Right forelimb (tissue), 1 donor: ENCODE measurements at regions not wholly inside any gene's neighbourhood (a gene's known extent, or its start where the extent isn't known, plus 50 kb on each side); places are given as distances from the start of the nearest gene placed in this dataset.

ENCODE experiments used
- DNase-seq: peaks from one replicate; pipeline ENCODE4 v3.0.0-alpha.2; 2018

DNA sequence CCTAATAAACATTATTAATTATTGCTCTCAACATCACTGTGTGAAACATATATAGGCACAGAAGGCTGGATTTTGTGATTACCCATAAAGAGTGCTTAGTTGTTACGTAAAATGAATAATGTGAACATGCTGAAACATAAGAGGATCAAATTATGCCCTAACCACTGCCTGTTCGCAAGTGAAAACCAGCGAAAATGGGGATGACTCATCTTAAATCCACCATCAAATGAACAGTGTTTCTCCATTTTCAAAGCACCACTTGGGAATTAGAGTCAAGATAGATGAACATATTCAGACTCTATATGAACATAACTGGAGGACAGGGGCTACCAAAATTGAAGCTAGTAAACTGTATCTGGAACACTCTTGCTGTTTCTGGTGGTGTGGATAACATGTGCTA, 386.2 kb downstream of the HHIPL2 start:
- DNase-seq: no peak

GRCh38 chr1:222157612-222158011, 390.3 kb downstream of the HHIPL2 start:
- no peak for DNase-seq

DNA sequence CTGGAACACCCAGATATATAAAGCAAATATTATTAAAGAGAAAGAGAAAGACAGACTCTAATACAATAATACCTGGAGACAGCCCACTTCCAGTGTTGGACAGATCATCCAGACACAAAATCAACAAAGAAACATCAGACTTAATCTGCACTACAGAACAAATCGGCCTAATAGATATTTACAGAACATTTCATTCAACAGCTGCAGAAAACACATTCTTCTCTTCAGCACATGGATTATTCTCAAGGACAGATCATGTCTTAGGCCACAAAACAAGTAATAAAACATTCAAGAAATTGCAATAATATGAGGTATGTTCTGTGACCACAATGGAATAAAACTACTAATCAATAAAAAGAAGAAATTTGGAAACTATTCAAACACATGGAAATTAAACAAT, 398.3 kb upstream of the DUSP10 start:
- DNase-seq: no peak

DNA sequence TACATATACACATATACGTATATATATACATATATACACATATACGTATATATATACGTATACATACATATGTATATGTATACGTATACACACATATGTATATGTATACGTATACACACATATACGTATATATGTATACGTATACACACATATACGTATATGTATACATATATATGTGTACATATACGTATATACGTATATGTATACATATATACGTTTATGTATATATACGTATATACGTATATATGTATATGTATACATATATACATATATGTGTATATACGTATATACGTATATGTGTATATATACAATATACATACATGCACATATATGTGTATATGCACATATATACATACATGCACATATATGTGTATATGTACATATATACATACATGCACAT, 396.2 kb upstream of the DUSP10 start:
- DNase-seq: no peak

DNA sequence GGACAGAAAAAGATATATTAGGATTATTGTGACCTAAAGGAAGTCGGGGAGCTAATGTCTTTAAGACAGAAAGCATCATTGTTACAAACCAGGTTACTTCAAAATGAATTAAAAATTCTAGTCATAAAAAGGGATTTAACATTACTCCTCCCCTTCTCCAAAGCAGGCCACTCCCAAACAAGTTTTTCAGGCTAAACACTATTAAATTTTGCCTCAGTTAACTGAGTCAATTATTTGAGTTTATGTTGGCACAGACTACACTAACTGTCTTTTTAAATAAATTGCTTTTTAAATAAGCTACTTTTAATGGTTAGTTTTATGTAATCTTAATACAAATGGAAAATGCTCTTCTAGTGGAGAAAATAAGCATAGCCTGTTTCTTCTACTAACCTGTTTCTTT, 395.0 kb upstream of the DUSP10 start:
- DNase-seq: no peak

DNA sequence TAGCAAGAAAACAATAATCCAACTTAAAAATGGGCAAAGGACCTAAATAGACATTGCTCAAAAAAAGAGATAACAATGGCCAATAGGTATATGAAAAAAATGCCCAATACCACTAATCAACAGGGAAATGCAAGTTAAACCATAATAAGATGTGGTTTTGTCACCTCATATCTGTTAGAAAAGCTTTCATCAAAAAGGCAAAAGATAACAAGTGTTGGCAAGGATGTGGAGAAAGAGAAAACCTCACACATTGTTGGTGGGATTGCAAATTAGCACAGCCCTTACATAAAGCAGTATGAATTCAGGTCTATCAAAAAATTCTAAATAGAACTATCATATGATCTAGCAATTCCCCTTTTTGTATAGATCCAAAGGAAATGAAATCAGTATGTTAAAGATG, 387.2 kb upstream of the DUSP10 start:
- no peak for DNase-seq

GRCh38 chr1:222127526-222128152, 385.8 kb upstream of the DUSP10 start:
- DNase-seq: no peak

- DNase-seq: no peak
Measured at GRCh38 chr1:222127096-222127495, 385.2 kb upstream of the DUSP10 start.

GRCh38 chr1:222126052-222126451, 384.2 kb upstream of the DUSP10 start:
- no peak for DNase-seq

DNA sequence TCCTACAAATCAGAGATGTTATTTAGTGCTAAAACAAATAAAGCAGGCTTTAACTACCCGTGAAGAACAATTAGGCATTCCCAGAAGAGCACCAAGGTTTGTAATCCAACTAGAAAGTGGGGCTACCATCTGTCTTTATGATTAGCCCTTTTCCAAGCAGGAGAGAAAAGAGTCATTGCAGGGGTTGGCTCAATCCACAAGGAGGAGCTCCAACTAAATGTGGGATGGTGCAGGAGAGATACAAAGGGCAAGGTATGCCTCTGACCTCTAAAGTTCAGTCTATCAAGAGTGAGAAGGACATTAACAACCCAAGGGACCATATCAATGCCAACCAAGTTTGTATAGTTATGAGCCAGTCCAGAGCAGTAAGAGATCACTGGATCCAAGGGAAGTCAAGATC, 382.7 kb upstream of the DUSP10 start:
- no peak for DNase-seq

GRCh38 chr1:222123111-222123510, 381.2 kb upstream of the DUSP10 start:
- DNase-seq: no peak

DNA sequence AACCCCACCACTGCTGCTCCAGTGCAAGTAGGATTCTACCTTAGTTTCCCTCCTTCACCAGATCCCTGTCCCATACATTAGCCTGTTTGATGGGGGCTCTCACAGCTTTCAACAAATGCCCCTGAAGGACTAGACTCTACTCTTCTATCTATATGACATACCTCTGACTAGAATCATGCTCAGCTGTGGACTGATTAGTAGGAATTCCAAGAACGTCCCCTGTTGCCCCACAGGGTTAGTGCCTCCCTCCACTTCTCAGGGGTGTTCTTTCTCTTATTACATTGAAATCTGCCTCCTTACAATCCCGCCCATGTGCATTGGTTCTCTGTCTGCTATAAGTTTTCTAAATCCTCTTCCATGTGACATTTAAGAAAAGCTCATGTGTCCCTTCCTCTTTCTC, 375.9 kb upstream of the DUSP10 start:
- no peak for DNase-seq

- DNase-seq: no peak
Measured at GRCh38 chr1:222114536-222115156, 372.8 kb upstream of the DUSP10 start.

- no peak for DNase-seq
Measured at GRCh38 chr1:222109836-222110235, 367.9 kb upstream of the DUSP10 start.

GRCh38 chr1:222107975-222108374, 366.1 kb upstream of the DUSP10 start:
- DNase-seq: no peak

DNA sequence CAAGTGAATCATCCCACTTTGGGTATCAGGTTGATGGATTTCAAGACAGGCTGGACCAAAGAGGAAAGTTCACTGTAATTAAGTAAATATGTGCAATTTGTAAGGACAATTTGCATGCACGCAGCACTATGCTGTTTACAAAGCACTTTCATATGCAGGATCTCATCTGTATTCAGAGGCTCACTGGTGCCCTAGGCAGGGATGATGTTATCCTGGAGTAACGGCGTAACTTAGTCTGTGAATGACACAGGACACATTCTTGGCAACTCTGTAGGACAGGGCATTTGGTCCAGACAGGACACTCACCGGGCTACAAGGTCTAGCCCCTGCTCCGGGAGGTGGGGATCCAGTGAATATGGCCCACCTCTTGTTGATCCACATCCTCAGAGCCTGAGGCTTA, 365.4 kb upstream of the DUSP10 start:
- DNase-seq: no peak

DNA sequence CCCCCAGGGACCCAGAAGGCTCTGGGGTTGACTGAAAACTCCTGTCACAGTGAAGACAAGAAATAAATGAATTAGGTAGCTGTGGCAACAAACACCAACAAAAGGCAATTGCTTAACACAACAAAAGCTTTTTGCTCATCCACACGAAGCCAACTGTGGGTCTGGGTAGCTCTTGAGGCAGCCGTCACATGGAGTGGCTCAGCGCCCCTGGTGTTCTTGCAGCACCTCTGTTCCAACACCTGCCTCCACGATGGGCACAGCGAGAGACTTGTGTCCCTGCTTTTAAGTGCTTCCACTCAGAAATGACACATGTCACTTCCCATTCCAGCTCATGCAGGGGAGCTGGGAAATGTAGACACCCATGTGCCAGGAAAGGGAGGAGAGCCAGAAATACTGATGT, 364.5 kb upstream of the DUSP10 start:
- DNase-seq: no peak

DNA sequence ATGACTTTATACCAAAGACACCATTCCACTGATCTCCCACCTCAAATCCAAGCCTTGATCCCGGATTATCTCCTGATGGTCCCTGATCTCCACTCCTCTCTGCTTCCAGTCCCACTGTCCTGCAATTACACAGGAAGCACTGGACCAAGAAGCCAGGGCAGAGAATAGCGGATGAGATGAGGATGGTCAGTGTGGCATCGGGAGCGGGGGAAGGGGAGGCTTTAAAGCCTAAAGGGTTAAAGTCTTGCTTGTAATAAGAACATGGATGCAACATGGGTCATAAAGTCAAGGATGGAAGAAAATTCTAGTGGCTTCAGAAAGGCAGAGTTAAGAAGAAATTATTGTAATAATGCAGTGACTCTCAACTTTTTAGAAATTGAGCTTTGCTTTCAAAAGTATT, 364.0 kb upstream of the DUSP10 start:
- DNase-seq: no peak

- no peak for DNase-seq
Measured at GRCh38 chr1:222105393-222105737, 363.5 kb upstream of the DUSP10 start.

DNA sequence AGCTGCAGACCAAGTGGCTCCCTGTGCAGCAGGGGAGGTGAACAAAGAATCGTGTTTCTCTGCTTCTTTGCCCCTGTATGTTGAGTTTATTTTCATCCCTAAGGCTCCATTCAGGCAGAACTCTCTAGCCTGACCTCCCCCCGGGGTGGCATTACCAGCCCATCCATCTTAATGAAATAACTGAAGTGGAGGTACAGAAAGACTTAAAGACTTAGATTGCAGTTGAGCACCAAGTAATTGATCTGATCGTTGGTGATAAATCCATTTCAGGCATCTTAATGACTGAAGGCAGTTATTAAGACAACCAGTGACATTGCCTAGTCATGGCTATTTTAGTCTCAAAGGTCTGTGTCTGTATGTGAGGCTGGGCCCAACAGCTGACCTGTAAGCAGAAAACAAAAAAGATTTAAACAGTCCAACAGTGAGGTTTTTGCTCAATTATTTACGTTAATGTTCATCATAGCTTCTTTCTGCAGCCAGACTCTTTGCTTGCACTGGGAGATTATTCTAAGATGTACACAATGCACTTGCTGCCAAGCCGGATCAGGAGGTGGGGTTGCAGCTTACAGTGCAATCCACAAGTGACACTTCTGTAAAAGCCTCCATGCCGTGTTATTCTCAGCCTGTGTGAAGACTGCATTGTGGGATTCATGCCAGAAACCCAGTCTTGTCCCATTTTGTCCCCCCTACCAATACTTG, 363.0 kb upstream of the DUSP10 start:
- no peak for DNase-seq

GRCh38 chr1:222104097-222104496, 362.2 kb upstream of the DUSP10 start:
- no peak for DNase-seq

DNA sequence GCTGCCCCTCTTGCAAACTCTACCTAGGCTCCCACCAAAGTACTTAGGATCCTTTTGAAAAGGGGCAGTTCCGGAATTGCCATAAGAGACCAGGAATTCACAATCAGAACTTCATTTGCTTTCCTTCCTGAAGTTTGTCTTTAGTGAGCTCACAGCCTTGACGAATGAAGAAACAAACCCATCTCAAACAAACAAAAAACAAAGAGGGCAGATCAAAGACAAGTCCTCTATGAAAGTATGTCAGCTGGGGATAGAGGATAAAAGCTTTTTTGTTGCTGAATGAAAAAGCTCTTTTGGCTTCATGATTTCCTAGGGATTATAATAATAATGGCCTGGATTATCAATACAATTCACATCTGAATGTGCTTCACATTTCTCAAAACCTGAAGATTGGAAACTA, 357.9 kb upstream of the DUSP10 start:
- DNase-seq: no peak

- no peak for DNase-seq
Measured at GRCh38 chr1:222098404-222098803, 356.5 kb upstream of the DUSP10 start.

DNA sequence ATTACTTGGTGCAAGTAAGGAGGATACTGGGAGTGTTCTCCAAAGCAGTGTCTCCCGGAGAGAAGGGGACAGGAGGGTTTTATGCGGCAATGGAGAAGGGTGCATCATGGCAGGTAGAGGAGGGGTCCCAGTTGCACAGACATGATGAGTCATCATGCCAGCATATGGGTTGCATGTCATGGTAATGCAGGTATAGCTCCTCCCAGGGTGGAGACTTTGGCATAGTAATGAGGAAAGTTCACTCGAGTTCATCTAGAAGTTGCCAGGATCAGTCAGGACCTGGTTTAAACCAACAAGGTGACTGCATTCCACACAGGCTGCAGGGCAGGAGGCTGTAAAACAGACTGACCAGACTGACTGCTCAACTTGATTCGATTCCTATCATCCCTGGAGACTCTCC, 355.7 kb upstream of the DUSP10 start:
- DNase-seq: no peak

DNA sequence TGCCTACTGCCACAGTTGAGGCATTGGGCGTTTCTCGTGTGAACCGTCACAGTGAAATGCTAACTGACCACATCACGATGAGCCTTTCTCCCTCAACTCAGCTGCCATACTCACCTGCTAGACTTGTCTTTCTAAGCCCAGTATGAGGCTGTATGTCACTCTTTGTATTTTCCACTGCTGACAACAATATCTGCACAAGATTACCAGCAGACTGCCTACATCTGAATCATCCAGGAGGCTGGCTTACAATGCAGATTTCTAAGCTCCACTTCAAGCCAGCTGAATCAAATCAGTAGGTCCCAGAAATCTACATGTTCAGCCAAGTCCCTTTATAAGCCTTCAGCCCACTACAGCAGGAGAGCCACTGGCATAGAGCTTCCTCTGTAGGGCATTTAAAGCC, 355.0 kb upstream of the DUSP10 start:
- DNase-seq: no peak
